ENCODE measurements at regions not wholly inside any gene's neighbourhood (a gene's known extent, or its start where the extent isn't known, plus 50 kb on each side); places are given as distances from the start of the nearest gene placed in this dataset.
"Not testable (repeated sequence)": the region's sequence is repeated elsewhere in the genome, so short reads cannot be mapped to it uniquely, and the experiment has no call there.

GRCh38 chr17:83019376-83019775 lies 60.0 kb upstream of the METRNL start:
- DNase-seq, result no peak

DNA sequence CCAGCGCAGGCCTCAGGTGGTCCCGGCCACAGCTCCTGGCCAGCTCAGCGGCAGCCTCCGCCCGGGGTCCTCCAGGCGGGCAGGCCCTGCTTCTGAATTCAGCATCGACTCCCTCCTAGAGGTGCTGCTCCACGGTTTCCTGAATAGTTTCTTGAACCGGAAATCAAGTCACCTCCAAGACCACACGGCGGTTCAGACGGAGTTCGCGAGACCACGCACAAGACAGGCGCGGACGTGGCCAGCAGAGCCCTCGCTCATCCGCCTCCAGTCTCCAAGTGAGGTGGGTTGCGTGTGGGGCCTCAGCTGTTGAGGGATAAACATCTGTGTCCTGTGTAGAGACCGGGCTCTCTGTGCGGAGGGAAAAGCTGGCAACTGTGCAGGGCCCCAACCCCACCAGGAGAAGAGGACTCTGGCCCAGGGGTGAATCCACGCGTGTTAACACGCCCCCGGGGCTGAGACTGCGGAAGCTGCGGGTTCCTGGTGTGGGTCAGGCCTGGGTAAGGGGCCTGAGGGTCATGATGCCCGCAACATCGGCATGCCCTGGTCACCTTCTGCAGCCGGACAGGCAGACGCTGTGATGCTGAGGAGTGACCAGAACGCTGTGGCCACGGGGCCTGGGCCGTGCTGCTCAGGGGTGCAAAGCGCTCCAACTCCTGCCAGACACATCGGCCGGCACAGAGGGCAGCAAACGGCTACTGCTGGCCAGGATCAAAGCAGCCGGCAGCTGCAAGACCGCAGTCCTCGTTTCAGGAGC lies 55.0 kb upstream of the METRNL start:
- no peak for DNase-seq

- DNase-seq, result no peak
These were observed 53.7 kb upstream of the METRNL start for GRCh38 chr17:83025636-83026280.

- no peak for DNase-seq
These were observed 53.0 kb upstream of the METRNL start for GRCh38 chr17:83026311-83026811.

- not testable (repeated sequence) for DNase-seq
These were observed 52.5 kb upstream of the METRNL start for GRCh38 chr17:83026921-83027320.

GRCh38 chr17:83028851-83029250 lies 50.6 kb upstream of the METRNL start:
- no peak for DNase-seq

DNA sequence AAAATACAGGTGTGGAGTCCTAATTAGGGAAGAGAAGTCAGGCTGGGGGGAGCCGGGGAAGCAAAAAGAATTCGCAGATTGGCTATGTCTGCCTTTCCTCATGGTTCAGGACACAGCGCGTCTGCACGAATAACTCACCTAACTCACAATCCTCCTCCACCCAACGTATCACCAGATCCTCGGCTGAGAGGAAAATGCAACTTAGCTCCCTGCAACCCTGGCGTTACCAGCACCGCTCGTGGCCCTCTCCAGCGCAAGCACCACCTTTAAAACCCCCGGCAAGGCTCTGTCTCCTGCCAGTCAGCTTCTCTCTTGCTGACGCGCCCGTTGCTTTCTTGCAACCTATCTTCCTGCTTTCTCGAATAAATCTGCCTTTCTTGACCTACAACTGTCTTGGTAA lies 49.8 kb upstream of the METRNL start:
- DNase-seq, result no peak
